Urinary bladder (tissue), 3 donors: ENCODE measurements at regions not wholly inside any gene's neighbourhood (a gene's known extent, or its start where the extent isn't known, plus 50 kb on each side); places are given as distances from the start of the nearest gene placed in this dataset.

Experiments
- DNase-seq: peaks from one replicate; pipeline ENCODE4 v3.0.0-alpha.2; 2015; ENCODE audit errors: extremely low spot score
- H3K27ac ChIP-seq: one replicate; pipeline ENCODE4 v1.5.1; 2013; ENCODE audit warnings: low read depth, mild to moderate bottlenecking, moderate library complexity
- H3K36me3 ChIP-seq: one replicate; pipeline ENCODE4 v1.6.1; 2013; ENCODE audit warnings: mild to moderate bottlenecking, moderate library complexity; ENCODE audit not compliant: insufficient read depth
- H3K4me1 ChIP-seq: one replicate; pipeline ENCODE4 v1.6.1; 2013; ENCODE audit warnings: mild to moderate bottlenecking, moderate library complexity; ENCODE audit not compliant: insufficient read depth
- H3K4me3 ChIP-seq: one replicate; pipeline ENCODE4 v1.5.1; 2013; ENCODE audit warnings: low read depth, low read length
- WGBS: extraction: QIAGEN DNeasy Blood & Tissue Kit; methylation state at CpG from one replicate; pipeline ENCODE4 v1.1.7; 2013; 5-methylcytosine and 5-hydroxymethylcytosine counted together
- donor health status: healthy with polysubstance abuse.
- donor health status: healthy.

DNA sequence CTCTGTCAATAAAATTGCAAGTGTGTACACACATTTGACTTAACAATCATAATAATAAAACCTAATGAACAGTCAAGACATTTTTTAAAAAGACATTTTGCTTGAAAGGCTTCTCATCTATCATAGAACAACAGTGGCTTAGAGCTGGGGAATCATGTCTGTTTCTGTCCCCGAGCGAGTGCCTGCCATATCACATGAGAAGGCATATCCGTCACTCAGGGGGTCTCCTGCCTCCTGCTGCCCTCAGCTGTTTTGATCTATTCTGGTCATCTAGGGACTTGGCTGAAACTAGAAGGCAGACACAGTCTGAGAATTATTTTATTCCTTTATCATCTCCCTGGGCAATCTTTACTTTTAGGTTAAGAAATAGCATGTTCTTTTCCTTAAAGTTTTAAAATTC, 278.7 kb upstream of the KLF6 start:
- H3K4me1 ChIP-seq, result peaks cover 4% of the 10 kb centered on the region
- DNase-seq, result no peak
- H3K36me3 ChIP-seq, result no peaks in the 10 kb centered on the region
- 97% methylated on average over 3 of the region's 3 CpGs for WGBS
- H3K4me3 ChIP-seq, result no peak overlapping the region
- no peak overlapping the region for H3K27ac ChIP-seq

DNA sequence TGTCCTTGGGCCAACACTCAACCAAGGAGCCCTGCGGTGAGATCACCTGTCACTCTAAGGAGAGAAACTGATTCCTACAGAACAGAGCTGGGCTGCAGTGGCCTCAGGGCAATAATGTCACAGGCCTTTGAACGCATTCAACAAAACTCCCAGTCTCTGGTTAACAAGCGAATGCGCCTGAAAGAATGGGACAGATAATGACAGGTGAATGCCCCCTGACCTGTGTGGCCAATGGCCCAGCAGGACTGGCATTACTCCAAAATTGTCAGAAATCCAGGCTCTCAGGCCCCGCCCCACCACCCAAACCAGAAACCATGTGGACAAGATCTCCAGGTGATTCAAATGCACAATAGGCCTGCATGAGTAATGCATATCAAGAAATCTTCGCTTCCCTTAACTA, 277.7 kb upstream of the KLF6 start:
- no peak overlapping the region for H3K27ac ChIP-seq
- peaks cover 4% of the 10 kb centered on the region for H3K4me1 ChIP-seq

DNA sequence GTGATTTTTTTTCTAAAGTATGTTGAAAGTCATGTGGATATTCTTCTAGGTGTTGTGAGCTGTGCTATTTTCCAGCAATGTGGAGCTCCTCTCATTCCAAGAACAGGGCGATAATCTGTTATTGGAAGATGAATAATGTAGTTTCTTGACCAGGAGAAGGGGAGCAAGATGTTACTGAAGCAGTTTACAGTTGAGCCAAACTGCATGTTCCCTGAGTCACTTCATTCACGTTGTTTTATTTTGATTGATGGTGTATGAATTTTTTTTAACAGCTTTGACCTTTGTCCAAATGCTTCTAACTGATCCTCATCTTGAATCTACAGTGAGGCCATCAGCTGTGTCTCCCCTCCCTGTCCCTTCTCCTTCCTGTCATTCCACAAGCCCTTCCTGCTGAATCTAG, 277.1 kb upstream of the KLF6 start:
- DNase-seq, result no peak
- 42% methylated on average over 2 of the region's 2 CpGs for WGBS
- H3K4me3 ChIP-seq, result no peak overlapping the region
- peaks cover 1% of the 10 kb centered on the region for H3K36me3 ChIP-seq
- peaks cover 4% of the 10 kb centered on the region for H3K4me1 ChIP-seq
- no peak overlapping the region for H3K27ac ChIP-seq

More for the DNA sequence above, 277.7 kb upstream of the KLF6 start:
- no peak for DNase-seq
- Histone ChIP-seq H3K4me3 (no peak overlapping the region), H3K36me3 (peaks cover 1% of the 10 kb centered on the region)
- WGBS, result 95% methylated on average over 6 of the region's 6 CpGs

DNA sequence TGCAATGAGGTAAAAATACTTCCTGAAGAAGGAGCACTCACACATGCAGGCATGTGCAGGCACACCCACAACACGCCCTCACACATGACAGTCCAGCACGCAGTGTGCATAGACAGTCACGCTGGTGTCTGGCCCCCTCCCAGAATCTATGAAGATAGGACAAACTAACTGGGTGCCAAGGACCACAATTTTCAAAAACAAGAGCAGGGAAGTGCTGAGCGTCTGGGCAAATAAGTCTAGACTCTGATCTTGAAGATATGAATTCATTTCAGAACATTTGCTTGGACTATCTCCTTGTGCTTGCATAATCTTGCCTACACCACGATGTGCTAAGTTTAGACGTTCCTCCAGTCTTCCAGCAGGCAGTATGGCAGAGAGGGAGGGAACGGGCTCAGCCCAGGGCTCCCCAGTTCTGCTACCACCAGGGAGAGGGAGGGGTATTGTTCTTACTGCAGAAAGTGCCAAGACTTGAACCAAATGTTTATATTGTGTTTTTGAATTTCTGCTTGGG, 276.5 kb upstream of the KLF6 start:
- H3K4me1 ChIP-seq, result peaks cover 4% of the 10 kb centered on the region
- WGBS, result 40% methylated on average over 7 of the region's 7 CpGs
- H3K27ac ChIP-seq, result peak overlapping the region; percentile 74
- no peak overlapping the region for H3K4me3 ChIP-seq
- no peak for DNase-seq
- H3K36me3 ChIP-seq, result peaks cover 1% of the 10 kb centered on the region

DNA sequence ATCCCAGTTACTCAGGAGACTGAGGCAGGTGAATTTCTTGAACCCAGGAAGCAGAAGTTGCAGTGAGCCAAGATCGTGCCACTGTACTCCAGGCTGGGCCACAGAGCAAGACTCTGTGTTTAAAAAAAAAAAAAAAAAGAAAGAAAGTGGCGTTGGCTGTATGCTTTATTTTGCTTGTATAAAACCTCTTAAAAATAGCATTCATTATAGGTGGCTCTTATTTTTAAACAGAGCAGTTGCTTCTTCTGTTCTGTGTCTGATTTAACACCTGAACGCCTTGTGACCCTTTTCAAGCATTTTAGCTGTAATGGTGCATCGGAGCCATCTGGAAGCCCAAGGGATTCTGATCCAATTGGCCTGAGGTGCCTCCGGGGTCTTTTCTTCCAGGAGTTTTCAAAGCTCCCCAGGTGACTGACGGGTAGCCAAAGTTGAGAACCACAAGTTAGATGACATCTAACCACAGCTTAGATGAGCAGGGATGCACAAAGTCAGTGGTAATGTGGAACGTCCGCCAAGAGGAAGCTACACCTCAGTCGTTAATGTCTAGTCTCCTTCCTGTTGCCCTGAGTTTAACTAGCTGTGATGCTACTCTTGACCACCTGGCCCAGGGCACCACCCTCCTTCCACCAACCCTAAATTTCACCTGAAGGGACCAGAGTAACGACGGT, 274.6 kb upstream of the KLF6 start:
- no peak for DNase-seq
- 81% methylated on average over 11 of the region's 11 CpGs for WGBS
- H3K36me3 ChIP-seq, result peaks cover 1% of the 10 kb centered on the region
- no peak overlapping the region for H3K4me3 ChIP-seq
- peaks cover 4% of the 10 kb centered on the region for H3K4me1 ChIP-seq
- no peak overlapping the region for H3K27ac ChIP-seq

DNA sequence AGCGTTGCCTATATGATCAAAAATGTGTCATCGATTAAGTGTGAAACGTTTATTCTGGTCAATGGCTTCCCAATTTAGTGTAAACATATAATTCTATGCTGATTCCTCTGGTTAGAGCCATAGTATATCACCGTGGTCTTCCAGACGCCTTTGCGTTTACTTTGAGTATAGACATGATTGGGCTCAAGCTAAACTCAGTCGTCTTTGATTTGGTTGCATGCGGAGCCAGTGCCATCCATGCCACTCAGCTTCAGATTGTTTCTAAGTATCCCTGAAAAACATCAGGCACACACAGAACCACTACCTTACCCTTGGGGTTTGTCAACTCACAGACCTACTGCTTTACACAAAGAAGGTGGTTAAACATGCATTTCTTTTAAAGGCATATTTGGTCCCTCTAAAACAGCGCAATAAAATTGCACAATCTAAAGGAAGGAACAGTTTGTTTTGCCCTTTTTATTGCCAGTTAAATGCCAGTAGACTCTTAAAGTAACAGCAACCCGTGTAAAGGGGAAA, 273.6 kb upstream of the KLF6 start:
- Histone ChIP-seq H3K36me3 (peaks cover 1% of the 10 kb centered on the region), H3K27ac (peak overlapping the region; percentile 86), H3K4me3 (no peak overlapping the region), H3K4me1 (peaks cover 4% of the 10 kb centered on the region)
- DNase-seq, result no peak
- WGBS, result 54% methylated on average over 10 of the region's 10 CpGs

DNA sequence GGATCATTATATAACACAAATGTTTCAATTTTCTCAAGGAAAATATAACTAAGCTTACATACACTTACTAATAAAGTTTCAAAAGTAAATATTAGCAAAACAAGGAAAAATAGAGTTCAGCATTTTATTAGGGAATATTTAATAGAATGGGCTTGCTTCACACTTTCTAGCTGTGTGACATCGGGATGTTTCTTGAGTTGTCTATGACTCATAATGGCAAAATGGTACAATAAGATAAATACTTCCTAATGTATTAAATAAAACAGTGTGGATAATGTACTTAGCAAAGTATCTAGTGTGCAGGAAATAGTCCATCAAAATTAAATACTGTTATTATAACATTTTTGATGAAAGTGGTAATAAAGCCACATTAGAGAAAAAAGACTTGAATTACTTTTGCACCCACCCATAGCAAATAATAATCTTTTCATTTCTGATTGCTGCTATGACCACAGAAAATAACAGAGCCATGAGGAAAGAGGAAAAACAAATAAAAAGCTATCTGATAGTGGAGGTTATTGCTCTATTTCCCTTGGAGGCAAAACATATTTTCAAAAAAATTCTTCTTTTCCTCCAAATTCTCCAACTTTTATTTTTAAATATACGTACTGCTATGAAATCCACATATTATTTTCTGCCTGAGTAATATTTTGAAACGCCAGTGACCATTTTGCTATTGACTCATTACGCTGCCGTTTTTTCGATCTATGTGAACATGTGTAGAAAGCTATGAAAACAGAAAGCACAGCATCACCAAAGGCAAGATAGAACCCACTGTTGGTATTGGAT, 272.9 kb upstream of the KLF6 start:
- no peak overlapping the region for H3K4me3 ChIP-seq
- peaks cover 4% of the 10 kb centered on the region for H3K4me1 ChIP-seq
- WGBS, result 80% methylated on average over 6 of the region's 6 CpGs
- peaks cover 1% of the 10 kb centered on the region for H3K36me3 ChIP-seq
- DNase-seq, result no peak
- H3K27ac ChIP-seq, result peak overlapping the region; percentile 86

DNA sequence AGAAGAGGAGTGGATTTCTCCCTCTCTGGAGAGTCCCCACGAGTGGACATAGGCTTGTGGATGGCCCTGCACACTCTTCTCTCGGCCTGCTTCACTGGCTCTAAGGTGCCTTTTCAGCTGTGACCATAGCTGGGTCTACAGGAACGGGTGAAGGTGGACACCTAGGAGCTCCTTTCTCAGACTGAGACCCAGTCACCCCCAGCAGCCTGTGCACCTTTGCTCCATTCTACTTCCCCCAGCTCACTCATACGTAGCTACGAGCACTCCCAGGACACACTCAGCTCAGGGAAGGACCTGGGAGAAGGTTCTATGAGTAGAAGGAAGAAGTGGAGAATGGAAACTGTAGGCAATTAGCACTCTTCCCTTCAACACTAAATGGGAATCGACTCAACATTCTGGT, 272.0 kb upstream of the KLF6 start:
- H3K4me3 ChIP-seq, result no peak overlapping the region
- peaks cover 4% of the 10 kb centered on the region for H3K4me1 ChIP-seq
- H3K27ac ChIP-seq, result no peak overlapping the region
- WGBS, result 88% methylated on average over 6 of the region's 6 CpGs
- peaks cover 1% of the 10 kb centered on the region for H3K36me3 ChIP-seq
- no peak for DNase-seq

DNA sequence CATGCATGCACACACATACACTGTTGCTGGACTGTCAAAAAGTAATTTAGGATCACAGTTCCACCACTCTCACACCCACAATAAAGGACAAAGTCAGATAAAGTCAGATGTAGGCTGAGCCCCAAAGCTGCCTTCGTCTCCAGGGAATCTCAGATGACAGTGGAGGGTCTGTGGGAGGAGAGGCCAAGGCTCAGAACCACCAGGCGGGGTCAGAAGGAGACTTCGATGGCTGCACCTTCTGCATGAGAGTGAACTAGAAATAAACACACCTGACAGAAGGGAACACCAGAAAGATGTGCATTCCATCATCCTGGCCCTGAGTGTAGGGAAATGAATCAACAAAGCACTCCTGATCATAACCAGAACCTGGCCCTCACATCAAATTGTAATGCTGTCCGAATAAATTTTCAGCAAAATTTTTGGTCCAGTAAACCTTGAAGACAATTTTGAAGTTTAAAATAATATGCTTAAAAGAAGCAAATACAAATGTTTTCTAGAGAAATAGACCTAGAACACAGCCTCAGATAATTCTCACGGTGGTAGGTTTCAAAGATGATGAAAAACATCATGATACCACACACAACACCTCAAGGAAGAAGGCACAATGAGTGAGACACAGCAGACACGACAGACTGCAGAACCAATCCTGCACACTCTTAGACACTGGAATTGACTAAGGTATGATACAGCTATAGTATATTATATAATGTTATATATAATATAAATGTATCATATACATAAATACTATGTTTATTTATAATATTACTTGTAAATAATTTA, 269.8 kb upstream of the KLF6 start:
- Histone ChIP-seq H3K27ac (no peak overlapping the region), H3K4me1 (no peaks in the 10 kb centered on the region)
- 96% methylated on average over 6 of the region's 6 CpGs for WGBS

DNA sequence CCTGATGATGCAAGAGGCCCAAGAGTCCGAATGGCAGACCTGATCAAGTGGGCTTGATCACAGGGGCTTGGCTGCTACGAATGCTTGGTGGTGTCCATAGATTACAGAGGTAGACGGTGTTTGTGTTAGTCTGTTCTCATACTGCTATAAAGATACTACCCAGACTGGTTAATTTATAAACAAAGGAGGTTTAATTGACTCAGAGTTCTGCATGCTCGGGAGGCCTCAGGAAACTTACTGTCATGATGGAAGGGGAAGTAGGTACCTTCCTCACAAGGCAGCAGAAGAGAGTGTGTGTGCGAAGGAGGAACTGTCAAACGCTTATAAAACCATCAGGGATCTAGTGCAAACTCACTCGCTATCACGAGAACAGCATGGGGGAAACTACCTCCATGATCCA, 268.9 kb upstream of the KLF6 start:
- no peak overlapping the region for H3K27ac ChIP-seq

More for the DNA sequence above, 269.8 kb upstream of the KLF6 start:
- H3K4me3 ChIP-seq, result no peak overlapping the region
- H3K36me3 ChIP-seq, result peaks cover 1% of the 10 kb centered on the region
- no peak for DNase-seq

DNA sequence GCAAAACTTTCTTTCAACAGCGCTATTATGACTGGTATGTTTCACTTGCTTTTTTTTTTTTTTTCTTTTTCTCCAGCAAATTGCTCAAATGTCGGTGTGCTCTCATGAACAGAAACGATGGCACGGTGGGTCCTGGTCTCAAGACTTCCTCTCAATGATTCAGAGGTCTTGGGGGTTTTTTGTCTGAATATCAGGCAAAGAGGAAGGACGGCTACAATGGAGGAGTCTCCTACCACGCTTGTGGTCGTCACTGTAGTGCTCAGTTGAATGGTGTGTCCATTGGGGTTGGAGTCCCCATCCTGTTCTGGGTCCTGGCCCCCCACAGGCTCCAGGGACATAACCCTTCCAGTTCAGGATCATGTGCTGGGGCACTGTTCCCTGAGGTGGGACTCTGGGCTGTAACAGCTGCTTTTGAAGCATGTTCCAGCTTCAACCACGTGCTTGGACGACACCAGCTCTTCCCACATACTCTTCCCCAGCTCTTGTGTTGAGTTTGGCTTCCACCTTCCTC, 266.7 kb upstream of the KLF6 start:
- no peak for DNase-seq
- Histone ChIP-seq H3K36me3 (no peaks in the 10 kb centered on the region), H3K27ac (peak overlapping the region; percentile 51), H3K4me1 (no peaks in the 10 kb centered on the region), H3K4me3 (no peak overlapping the region)
- WGBS, result 70% methylated on average over 9 of the region's 9 CpGs

More for the DNA sequence above, 268.9 kb upstream of the KLF6 start:
- Histone ChIP-seq H3K4me1 (no peaks in the 10 kb centered on the region), H3K4me3 (no peak overlapping the region), H3K36me3 (peaks cover 1% of the 10 kb centered on the region)
- DNase-seq, result no peak
- WGBS, result 84% methylated on average over 8 of the region's 8 CpGs

DNA sequence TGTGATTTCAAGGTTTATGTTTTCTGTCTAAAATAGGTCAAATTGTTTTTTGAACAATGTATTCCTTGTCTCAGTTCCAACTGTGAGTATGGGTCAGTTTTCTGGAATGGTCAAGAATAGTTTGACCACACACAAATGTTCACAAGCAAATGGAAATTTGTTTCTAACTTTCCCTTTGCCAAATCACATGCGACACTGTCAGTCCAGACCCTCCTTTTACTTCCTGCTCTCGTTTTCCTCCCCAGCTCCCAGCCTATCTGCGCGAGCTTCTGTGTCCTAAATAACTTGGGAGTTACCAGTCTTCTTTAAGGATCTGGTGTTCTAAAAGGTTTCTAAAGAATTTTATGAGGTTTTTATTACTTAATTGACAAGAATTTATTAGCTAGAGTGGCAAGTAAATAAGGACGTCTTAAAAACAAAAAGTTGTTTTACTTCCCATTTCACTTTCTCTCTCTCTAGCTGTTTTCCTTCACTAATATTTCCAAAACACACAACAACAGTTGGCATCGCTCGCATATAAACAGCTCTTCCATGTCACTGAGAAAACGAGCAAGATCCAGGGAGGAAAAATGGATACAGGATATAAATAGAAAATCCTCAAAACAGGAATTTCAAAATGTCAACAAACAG, 266.1 kb upstream of the KLF6 start:
- no peak for DNase-seq
- no peak overlapping the region for H3K4me3 ChIP-seq
- WGBS, result 36% methylated on average over 8 of the region's 8 CpGs
- peak overlapping the region; percentile 74 for H3K27ac ChIP-seq
- no peaks in the 10 kb centered on the region for H3K4me1 ChIP-seq
- H3K36me3 ChIP-seq, result no peaks in the 10 kb centered on the region

DNA sequence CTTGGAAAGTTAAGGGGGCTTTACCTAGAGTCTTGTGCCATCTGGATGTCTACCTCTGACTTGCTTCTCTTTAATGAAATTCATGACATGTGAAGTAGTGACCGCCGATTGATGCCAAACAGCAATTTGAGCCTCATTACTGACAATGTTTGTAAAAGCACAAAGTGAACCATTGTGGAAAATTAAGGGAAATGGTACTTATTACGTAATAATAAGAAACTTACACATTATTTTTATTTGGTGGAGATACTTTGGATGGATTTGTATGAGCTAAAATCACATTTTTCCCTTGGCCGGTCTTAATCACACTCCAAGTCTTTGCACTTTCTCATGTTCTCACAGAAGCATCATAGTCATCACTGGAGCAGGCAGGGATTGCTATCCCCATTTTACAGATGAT, 265.1 kb upstream of the KLF6 start:
- H3K4me3 ChIP-seq, result no peak overlapping the region
- 98% methylated on average over 4 of the region's 4 CpGs for WGBS
- no peak for DNase-seq
- H3K36me3 ChIP-seq, result no peaks in the 10 kb centered on the region
- H3K4me1 ChIP-seq, result no peaks in the 10 kb centered on the region
- no peak overlapping the region for H3K27ac ChIP-seq
